ENCODE measurements at regions not wholly inside any gene's neighbourhood (a gene's known extent, or its start where the extent isn't known, plus 50 kb on each side); places are given as distances from the start of the nearest gene placed in this dataset.

DNA sequence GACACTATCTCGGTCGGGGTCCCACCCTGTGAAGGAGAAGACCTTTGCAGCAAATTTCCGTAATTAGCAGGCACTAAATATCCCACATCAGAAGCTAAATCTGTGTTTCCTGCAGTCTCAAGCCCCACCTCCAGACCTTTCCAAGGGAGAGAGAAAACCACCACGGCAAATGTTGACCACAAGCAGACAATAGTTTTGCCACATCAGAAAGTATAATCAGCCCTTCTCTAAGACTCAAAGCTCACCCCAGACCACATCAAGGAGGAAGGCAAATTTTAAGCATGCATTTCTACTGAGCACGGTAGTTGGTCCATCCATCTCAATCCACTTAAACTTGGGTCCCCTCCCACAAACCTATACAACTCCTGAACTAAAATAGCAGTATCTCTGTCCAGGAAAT, 398.5 kb downstream of the GPM6A start:
- TF ChIP-seq, protein P1, sequence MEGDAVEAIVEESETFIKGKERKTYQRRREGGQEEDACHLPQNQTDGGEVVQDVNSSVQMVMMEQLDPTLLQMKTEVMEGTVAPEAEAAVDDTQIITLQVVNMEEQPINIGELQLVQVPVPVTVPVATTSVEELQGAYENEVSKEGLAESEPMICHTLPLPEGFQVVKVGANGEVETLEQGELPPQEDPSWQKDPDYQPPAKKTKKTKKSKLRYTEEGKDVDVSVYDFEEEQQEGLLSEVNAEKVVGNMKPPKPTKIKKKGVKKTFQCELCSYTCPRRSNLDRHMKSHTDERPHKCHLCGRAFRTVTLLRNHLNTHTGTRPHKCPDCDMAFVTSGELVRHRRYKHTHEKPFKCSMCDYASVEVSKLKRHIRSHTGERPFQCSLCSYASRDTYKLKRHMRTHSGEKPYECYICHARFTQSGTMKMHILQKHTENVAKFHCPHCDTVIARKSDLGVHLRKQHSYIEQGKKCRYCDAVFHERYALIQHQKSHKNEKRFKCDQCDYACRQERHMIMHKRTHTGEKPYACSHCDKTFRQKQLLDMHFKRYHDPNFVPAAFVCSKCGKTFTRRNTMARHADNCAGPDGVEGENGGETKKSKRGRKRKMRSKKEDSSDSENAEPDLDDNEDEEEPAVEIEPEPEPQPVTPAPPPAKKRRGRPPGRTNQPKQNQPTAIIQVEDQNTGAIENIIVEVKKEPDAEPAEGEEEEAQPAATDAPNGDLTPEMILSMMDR (IDR thresholded peaks at IDR 0.05; ENCODE audit: low read depth, low read length, missing control alignments) = no peak
- no peak overlapping the region for H3K4me3 ChIP-seq (replicated peaks; ENCODE audit: low read depth, low read length)
- DNase-seq (ENCODE audit: extremely low read depth, low read depth) = no peak

DNA sequence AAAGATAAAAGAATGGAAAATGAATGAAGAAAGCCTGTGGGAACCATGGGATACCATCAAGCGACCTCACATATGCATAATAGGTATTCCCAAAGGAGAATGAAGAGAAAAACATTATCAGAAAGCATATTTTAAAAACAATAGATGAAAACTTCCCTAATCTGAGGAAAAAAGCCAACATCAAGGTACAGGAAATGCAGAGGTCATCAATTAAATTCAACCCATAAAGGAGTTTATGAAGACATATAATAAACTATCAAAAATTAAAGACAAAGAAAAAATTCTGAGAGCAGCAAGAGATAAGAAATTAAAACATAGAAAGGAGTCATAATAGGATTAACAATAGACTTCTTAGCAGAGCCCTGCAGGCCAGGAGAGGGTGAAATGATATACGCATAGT, 397.5 kb downstream of the GPM6A start:
- no peak overlapping the region for H3K4me3 ChIP-seq (replicated peaks; ENCODE audit: low read depth, low read length)
- TF ChIP-seq, protein P1 (IDR thresholded peaks at IDR 0.05; ENCODE audit: low read depth, low read length, missing control alignments) = no peak
- DNase-seq (ENCODE audit: extremely low read depth, low read depth) = no peak

DNA sequence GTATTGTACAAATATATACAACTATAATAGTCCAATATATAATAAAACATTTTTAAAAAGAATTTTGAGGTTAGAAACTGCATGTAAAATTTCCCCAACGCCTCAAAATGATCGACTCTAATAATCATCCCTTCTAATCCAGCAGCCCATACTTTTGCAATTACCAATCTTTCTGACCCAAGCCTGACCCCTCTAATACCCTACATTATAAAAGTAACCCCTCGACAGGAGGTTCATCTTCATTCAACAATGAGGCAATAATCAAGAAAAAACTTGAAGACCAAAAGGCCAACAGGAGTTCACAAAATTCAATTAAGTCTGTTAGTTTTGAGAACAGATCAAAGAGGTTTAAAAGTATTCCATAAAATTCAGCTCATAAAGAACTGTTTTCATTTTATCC, 393.5 kb downstream of the GPM6A start:
- H3K4me3 ChIP-seq (replicated peaks; ENCODE audit: low read depth, low read length) = no peak overlapping the region
- DNase-seq (ENCODE audit: extremely low read depth, low read depth) = no peak
- TF ChIP-seq, protein P1 (IDR thresholded peaks at IDR 0.05; ENCODE audit: low read depth, low read length, missing control alignments) = no peak

DNA sequence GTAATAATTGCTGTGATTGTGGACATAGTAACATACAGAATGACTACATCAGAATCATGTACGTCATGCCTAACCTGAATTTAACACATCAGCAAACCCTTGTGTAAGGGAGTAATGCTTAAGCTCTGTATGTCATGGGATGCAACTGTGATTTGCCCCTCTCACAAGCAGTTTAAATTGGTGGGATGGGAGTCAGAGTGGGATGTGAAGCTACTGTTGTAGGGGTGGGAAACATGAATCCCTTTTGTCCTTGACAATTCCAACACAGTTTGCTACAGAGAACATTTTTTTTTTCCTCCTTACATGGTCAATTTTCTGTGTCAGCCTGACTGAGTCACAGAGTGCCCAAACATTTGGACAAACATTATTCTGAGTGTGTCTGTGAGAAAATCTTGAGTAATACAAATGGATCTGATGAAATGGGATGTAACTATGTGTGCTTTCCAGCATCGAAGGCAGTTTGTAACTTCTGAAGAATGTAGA, 392.8 kb downstream of the GPM6A start:
- DNase-seq (ENCODE audit: extremely low read depth, low read depth) = no peak
- H3K4me3 ChIP-seq (replicated peaks; ENCODE audit: low read depth, low read length) = no peak overlapping the region
- TF ChIP-seq, protein P1 (IDR thresholded peaks at IDR 0.05; ENCODE audit: low read depth, low read length, missing control alignments) = no peak

DNA sequence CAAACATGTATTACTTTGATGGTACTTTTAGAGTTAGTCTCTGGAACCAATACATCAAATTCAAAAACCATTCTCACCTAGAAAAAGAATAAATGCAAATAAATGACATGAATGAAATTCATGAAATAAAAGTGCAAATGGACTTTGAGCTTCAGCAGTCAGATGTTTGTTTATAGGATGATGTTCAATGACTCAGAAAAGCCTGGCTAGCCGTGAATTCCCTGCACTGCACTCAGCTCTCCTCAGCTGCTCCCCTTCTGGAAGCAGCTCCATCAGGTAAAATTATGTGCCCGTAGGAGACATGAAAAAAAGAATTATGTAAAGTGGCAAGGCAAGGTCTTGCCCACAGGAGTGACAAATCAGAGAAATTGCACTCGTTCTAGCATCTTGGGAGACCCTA, 390.6 kb downstream of the GPM6A start:
- TF ChIP-seq, protein P1 (IDR thresholded peaks at IDR 0.05; ENCODE audit: low read depth, low read length, missing control alignments) = no peak
- no peak for DNase-seq (ENCODE audit: extremely low read depth, low read depth)
- H3K4me3 ChIP-seq (replicated peaks; ENCODE audit: low read depth, low read length) = no peak overlapping the region

DNA sequence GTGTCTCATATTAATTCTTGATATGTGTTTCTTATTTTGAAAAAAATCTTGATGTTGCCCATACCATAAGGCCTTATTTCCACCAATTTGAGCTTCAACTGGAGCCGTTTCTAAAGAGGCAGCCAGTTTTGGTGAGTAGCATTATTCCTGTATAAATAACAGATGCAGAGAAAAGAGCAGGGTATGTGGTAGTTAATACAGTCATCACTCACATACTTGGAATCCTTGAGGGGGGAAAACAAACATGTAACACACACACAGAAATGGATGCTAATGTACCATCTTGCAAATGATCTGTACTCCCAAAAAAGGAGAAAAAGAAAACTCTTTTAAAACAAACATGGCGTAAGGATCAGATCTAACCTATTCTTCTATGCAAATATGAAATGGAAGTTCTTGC, 389.7 kb downstream of the GPM6A start:
- TF ChIP-seq, protein P1 (IDR thresholded peaks at IDR 0.05; ENCODE audit: low read depth, low read length, missing control alignments) = no peak
- no peak overlapping the region for H3K4me3 ChIP-seq (replicated peaks; ENCODE audit: low read depth, low read length)
- DNase-seq (ENCODE audit: extremely low read depth, low read depth) = no peak

DNA sequence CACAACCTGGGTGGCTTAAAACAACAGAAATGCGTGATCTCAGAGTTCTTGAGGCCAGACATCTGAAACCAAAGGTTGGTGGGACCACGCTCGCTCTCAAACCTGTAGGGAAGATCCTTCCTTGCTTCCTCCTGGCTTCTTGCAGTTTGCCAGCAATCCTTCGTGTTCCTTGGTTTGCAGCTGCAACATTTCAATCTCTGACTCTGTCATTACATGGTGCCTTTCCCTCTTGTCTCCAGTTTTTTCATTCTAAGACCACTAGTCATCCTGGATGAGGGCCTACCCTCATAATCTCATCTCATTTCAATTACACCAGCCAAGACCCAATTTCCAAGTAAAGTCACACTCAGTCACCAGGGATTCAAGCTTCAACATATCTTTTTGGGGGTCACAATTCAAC, 388.0 kb downstream of the GPM6A start:
- TF ChIP-seq, protein P1 (IDR thresholded peaks at IDR 0.05; ENCODE audit: low read depth, low read length, missing control alignments) = no peak
- no peak for DNase-seq (ENCODE audit: extremely low read depth, low read depth)
- H3K4me3 ChIP-seq (replicated peaks; ENCODE audit: low read depth, low read length) = no peak overlapping the region
